SK-N-SH (cell line): ENCODE measurements at regions not wholly inside any gene's neighbourhood (a gene's known extent, or its start where the extent isn't known, plus 50 kb on each side); places are given as distances from the start of the nearest gene placed in this dataset.
A peak's percentile ranks its signal among the peaks of the same experiment; 100 is the strongest.

ENCODE experiments used
- CTCF ChIA-PET: fragments of 300-600, 350-600 bp; formaldehyde crosslinking; extraction: SDS; loops from one replicate; lab custom pipeline; 2021; lab: Yijun Ruan, JAX
- POLR2A ChIA-PET: fragments of 350-600 bp; sonication (Branson Sonifier 250); formaldehyde crosslinking; extraction: SDS; loops from one replicate; lab custom pipeline; 2020; ENCODE audit warnings: antibody characterized with exemption, inconsistent platforms; lab: Yijun Ruan, JAX
- DNase-seq: peaks from one replicate; pipeline ENCODE4 v3.0.0; 2012
- H2AFZ ChIP-seq: fragments of 200-600 bp; sonication (generic); 2 replicates; pipeline ENCODE4 v1.8.1; 2016; ENCODE audit warnings: antibody characterized with exemption, mild to moderate bottlenecking, low read depth
- H3F3A ChIP-seq: fragments of 200-600 bp; sonication (generic); replicated peaks from 2 replicates; pipeline ENCODE3; 2016; ENCODE audit warnings: antibody characterized with exemption, mild to moderate bottlenecking; ENCODE audit not compliant: insufficient read depth
- H3K27ac ChIP-seq, 2 experiments: fragments of 200-500 bp in 1 of 2; fragments of 200-600 bp in 1 of 2; sonication (Bioruptor generic) in 1 of 2; sonication (generic), shearing (Covaris generic) in 1 of 2; 2 replicates each; pipeline versions ENCODE4 v1.5.1 to v1.6.1; 2014 to 2016; ENCODE audit warnings: low read depth in 2 of 2, inconsistent platforms in 1 of 2, low read length in 1 of 2, mild to moderate bottlenecking in 1 of 2, mixed read lengths in 1 of 2
- H3K27me3 ChIP-seq: fragments of 200-600 bp; sonication (generic), shearing (Covaris generic); 2 replicates; pipeline ENCODE4 v1.6.1; 2016; ENCODE audit warnings: mixed run types; ENCODE audit not compliant: insufficient read depth
- H3K36me3 ChIP-seq, 2 experiments: fragments of 200-500 bp in 1 of 2; fragments of 200-600 bp in 1 of 2; sonication (Bioruptor generic) in 1 of 2; sonication (generic) in 1 of 2; replicated peaks in 1 of 2; 2 replicates each; pipeline versions ENCODE3 to v1.5.1; 2014 to 2016; ENCODE audit warnings: low read length in 1 of 2, mild to moderate bottlenecking in 1 of 2; ENCODE audit not compliant: insufficient read depth in 2 of 2, control insufficient read depth in 1 of 2
- H3K4me1 ChIP-seq, 2 experiments: fragments of 200-500 bp in 1 of 2; fragments of 200-600 bp in 1 of 2; sonication (Bioruptor generic) in 1 of 2; sonication (generic), shearing (Covaris generic) in 1 of 2; 2 replicates each; pipeline versions ENCODE4 v1.5.1 to v1.6.1; 2014 to 2016; ENCODE audit warnings: low read depth in 1 of 2, low read length in 1 of 2, mixed run types in 1 of 2; ENCODE audit not compliant: insufficient read depth in 2 of 2, control insufficient read depth in 1 of 2
- H3K4me2 ChIP-seq: fragments of 200-600 bp; sonication (generic), shearing (Covaris generic); 2 replicates; pipeline ENCODE4 v1.6.1; 2017; ENCODE audit warnings: mixed run types
- H3K4me3 ChIP-seq, 2 experiments: fragments of 200-500 bp in 1 of 2; fragments of 200-600 bp in 1 of 2; sonication (Bioruptor generic) in 1 of 2; sonication (generic), shearing (Covaris generic) in 1 of 2; 2 replicates each; pipeline versions ENCODE4 v1.5.1 to v1.8.1; 2014 to 2016; ENCODE audit warnings: low read depth in 2 of 2, inconsistent platforms in 1 of 2, low read length in 1 of 2, mild to moderate bottlenecking in 1 of 2, mixed read lengths in 1 of 2, moderate library complexity in 1 of 2
- H3K79me2 ChIP-seq: fragments of 200-600 bp; sonication (generic); 2 replicates; pipeline ENCODE4 v1.8.1; 2017; ENCODE audit warnings: mild to moderate bottlenecking; ENCODE audit not compliant: insufficient read depth
- H3K9ac ChIP-seq: fragments of 200-600 bp; sonication (generic); 2 replicates; pipeline ENCODE4 v1.6.1; 2017; ENCODE audit warnings: mixed run types
- H3K9me2 ChIP-seq: fragments of 200-600 bp; sonication (generic); 2 replicates; pipeline ENCODE4 v1.6.1; 2017; ENCODE audit warnings: mixed run types
- H3K9me3 ChIP-seq: fragments of 200-600 bp; sonication (generic); 2 replicates; pipeline ENCODE4 v1.6.1; 2017; ENCODE audit warnings: mixed run types, mild to moderate bottlenecking, moderate library complexity
- H4K20me1 ChIP-seq: fragments of 200-600 bp; sonication (generic); 2 replicates; pipeline ENCODE4 v1.6.1; 2017; ENCODE audit warnings: mild to moderate bottlenecking, mixed run types; ENCODE audit not compliant: insufficient read depth
- CHD2 ChIP-seq: fragments of 150-350 bp; IDR thresholded peaks from 2 replicates; pipeline ENCODE4 v1.6.1; 2018; ENCODE audit warnings: low read length; ENCODE audit not compliant: partially characterized antibody
- EZH2phosphoT487 ChIP-seq: fragments of 200-600 bp; sonication (generic); IDR thresholded peaks from 2 replicates; pipeline ENCODE4 v1.6.1; 2017; ENCODE audit warnings: low read depth, mixed run types, mild to moderate bottlenecking, antibody characterized with exemption, moderate library complexity, borderline replicate concordance
- FOXJ3 ChIP-seq: sonication (generic); formaldehyde crosslinking; IDR thresholded peaks from 2 replicates; pipeline ENCODE4 v1.5.1; 2020; ENCODE audit warnings: mild to moderate bottlenecking, missing genetic modification reagents
- FOXM1 ChIP-seq: IDR thresholded peaks from 2 replicates; pipeline ENCODE4 v1.4.0; 2012; ENCODE audit warnings: low read depth, mild to moderate bottlenecking
- GATA2 ChIP-seq: sonication (generic); formaldehyde crosslinking; IDR thresholded peaks from 2 replicates; pipeline ENCODE4 v1.5.0; 2020; ENCODE audit warnings: mild to moderate bottlenecking, missing genetic modification reagents
- PBX3 ChIP-seq: IDR thresholded peaks from 2 replicates; pipeline ENCODE4; 2012
- POLR2AphosphoS5 ChIP-seq: IDR thresholded peaks from 2 replicates; pipeline ENCODE4 v1.6.1; 2012; ENCODE audit warnings: low read depth, low read length
- RAD21 ChIP-seq: IDR thresholded peaks from 2 replicates; pipeline ENCODE4 v1.6.1; 2012; ENCODE audit warnings: mild to moderate bottlenecking, low read length
- RCOR1 ChIP-seq: fragments of 150-350 bp; IDR thresholded peaks from 2 replicates; pipeline ENCODE4 v1.6.1; 2017; ENCODE audit warnings: antibody characterized with exemption, low read length
- REST ChIP-seq: IDR thresholded peaks from 2 replicates; pipeline ENCODE4 v1.6.1; 2012; ENCODE audit warnings: mild to moderate bottlenecking, low read depth, low read length, moderate library complexity
- USF1 ChIP-seq: IDR thresholded peaks from 2 replicates; pipeline ENCODE4 v1.4.0; 2012; ENCODE audit warnings: low read depth, borderline replicate concordance
- WGBS: methylation state at CpG from one replicate; pipeline ENCODE4 v1.1.6; 2017; ENCODE audit warnings: low lambda C conversion rate; 5-methylcytosine and 5-hydroxymethylcytosine counted together
- TF ChIP-seq, protein P1 (sequence below): IDR thresholded peaks from 2 replicates; pipeline ENCODE4 v1.4.0; 2012; ENCODE audit warnings: low read depth, borderline replicate concordance

DNA sequence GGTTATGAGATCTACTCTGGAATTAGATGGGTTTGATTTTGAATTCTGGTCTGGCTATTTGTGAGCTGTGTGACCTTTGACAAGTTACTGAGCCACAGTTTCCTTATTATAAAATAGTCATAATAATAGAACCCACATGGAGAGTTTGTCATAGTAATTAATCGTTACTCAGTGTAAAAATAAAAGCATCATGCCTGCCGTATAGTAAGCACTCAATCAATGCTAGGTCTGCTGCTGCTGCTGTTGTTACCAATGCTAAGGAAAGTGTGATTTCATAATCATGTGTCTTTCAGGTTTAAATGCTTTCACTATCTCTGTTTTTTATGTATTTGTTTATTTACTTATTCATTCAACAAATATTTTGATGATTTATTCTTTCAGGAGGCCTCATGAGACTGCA, 539.9 kb upstream of the SEL1L start:
- H3K36me3 ChIP-seq: no peaks in the 10 kb centered on the region
- H3K4me3 ChIP-seq: no peak overlapping the region
- H3K79me2 ChIP-seq: no peaks in the 10 kb centered on the region
- H3K9me2 ChIP-seq: no peaks in the 10 kb centered on the region
- no peaks in the 10 kb centered on the region for H3K9me3 ChIP-seq
- WGBS: 4% methylated on average over 2 of the region's 2 CpGs
- H3K27ac ChIP-seq: no peak overlapping the region
- CTCF ChIA-PET: no interaction called here
- H4K20me1 ChIP-seq: no peaks in the 10 kb centered on the region
- POLR2A ChIA-PET: no interaction called here
- H3K9ac ChIP-seq: no peak overlapping the region
- no peak overlapping the region for H3K4me2 ChIP-seq
- TF ChIP-seq USF1: no peak
- TF ChIP-seq RAD21: no peak
- TF ChIP-seq REST: no peak
- no peak for TF ChIP-seq PBX3
- TF ChIP-seq FOXM1: no peak
- TF ChIP-seq EZH2phosphoT487: no peak
- no peak for TF ChIP-seq FOXJ3 (CRISPR knock-in tag)
- TF ChIP-seq, protein P1, sequence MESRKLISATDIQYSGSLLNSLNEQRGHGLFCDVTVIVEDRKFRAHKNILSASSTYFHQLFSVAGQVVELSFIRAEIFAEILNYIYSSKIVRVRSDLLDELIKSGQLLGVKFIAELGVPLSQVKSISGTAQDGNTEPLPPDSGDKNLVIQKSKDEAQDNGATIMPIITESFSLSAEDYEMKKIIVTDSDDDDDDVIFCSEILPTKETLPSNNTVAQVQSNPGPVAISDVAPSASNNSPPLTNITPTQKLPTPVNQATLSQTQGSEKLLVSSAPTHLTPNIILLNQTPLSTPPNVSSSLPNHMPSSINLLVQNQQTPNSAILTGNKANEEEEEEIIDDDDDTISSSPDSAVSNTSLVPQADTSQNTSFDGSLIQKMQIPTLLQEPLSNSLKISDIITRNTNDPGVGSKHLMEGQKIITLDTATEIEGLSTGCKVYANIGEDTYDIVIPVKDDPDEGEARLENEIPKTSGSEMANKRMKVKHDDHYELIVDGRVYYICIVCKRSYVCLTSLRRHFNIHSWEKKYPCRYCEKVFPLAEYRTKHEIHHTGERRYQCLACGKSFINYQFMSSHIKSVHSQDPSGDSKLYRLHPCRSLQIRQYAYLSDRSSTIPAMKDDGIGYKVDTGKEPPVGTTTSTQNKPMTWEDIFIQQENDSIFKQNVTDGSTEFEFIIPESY: no peak
- TF ChIP-seq, all 33 proteins: peak for 0
- H3K27me3 ChIP-seq: no peaks in the 10 kb centered on the region
- no peak overlapping the region for H2AFZ ChIP-seq
- no peaks in the 10 kb centered on the region for H3K4me1 ChIP-seq
- no peak for DNase-seq
- no peaks in the 10 kb centered on the region for H3F3A ChIP-seq

- Histone ChIP-seq H3K4me3 (no peak overlapping the region), H3K4me2 (no peak overlapping the region), H4K20me1 (no peaks in the 10 kb centered on the region), H2AFZ (no peak overlapping the region), H3F3A (no peaks in the 10 kb centered on the region), H3K27me3 (no peaks in the 10 kb centered on the region), H3K79me2 (no peaks in the 10 kb centered on the region), H3K36me3 (no peaks in the 10 kb centered on the region), H3K27ac (no peak overlapping the region), H3K9me3 (no peaks in the 10 kb centered on the region; the same call in 1 of the 2 replicates), H3K4me1 (no peaks in the 10 kb centered on the region), H3K9me2 (no peaks in the 10 kb centered on the region), H3K9ac (no peak overlapping the region)
- POLR2A ChIA-PET: no interaction called here
- WGBS: 5% methylated on average over 3 of the region's 3 CpGs
- TF ChIP-seq RCOR1: no peak
- TF ChIP-seq POLR2AphosphoS5: no peak
- peak; percentile 87 for TF ChIP-seq REST
- no peak for TF ChIP-seq CHD2
- no peak for TF ChIP-seq GATA2
- CTCF ChIA-PET: no interaction called here
- no peak for DNase-seq
These were observed 541.9 kb upstream of the SEL1L start for GRCh38 chr14:82075566-82075965.
